GM12878 (cell line): ENCODE measurements at regions not wholly inside any gene's neighbourhood (a gene's known extent, or its start where the extent isn't known, plus 50 kb on each side); places are given as distances from the start of the nearest gene placed in this dataset.

Experiments used
- ATAC-seq: fragments of 200-7000 bp; cut with Tn5 transposase; 3 replicates; pipeline ENCODE4 v1.9.1; 2020; ENCODE audit warnings: mild to moderate bottlenecking, moderate library complexity
- BruUV-seq: library from RNA; stranded (reverse); fragments of 400-500 nt; replicated peaks from 2 replicates; lab custom pipeline; 2021; lab: Mats Ljungman, UMichigan
- CTCF ChIA-PET: fragments of 300-600 bp; sonication (Branson Sonifier 250); formaldehyde crosslinking; extraction: SDS; loops from one replicate; lab custom pipeline; 2021; ENCODE audit warnings: inconsistent platforms; lab: Yijun Ruan, JAX
- POLR2A ChIA-PET: fragments of 350-600 bp; formaldehyde crosslinking; extraction: SDS; loops from one replicate; lab custom pipeline; 2021; ENCODE audit warnings: inconsistent platforms; lab: Charles Lee
- RAD21 ChIA-PET: fragments of 300-600 bp; sonication (Branson Sonifier 250); formaldehyde crosslinking; loops from one replicate; lab custom pipeline; 2023; ENCODE audit warnings: antibody characterized with exemption; ENCODE audit not compliant: unreplicated experiment; lab: Charles Lee
- SMC1A ChIA-PET: fragments of 300-600 bp; sonication (Branson Sonifier 250); formaldehyde crosslinking; loops from one replicate; lab custom pipeline; 2023; ENCODE audit not compliant: unreplicated experiment, uncharacterized antibody; lab: Charles Lee
- DNase-seq: peaks from one replicate; pipeline ENCODE4 v3.0.0-alpha.2; 2011; ENCODE audit warnings: low read depth, low spot score
- FAIRE-seq: peaks from 3 replicates; lab custom pipeline; 2011; peaks lifted over from hg19 to GRCh38; lab: Jason Lieb, UNC
- H2AFZ ChIP-seq: 2 replicates; pipeline ENCODE4 v1.6.0; 2011; ENCODE audit warnings: low read depth, low read length, control low read depth; ENCODE audit not compliant: control insufficient read depth
- H3K27ac ChIP-seq: 2 replicates; pipeline ENCODE4 v1.5.1; 2011; ENCODE audit warnings: control low read depth; ENCODE audit not compliant: control insufficient read depth, insufficient read depth
- H3K27me3 ChIP-seq, 2 experiments: replicated peaks in 1 of 2; 2 replicates each; pipeline versions ENCODE4 v1.6.0 to v1.6.1; 2011; ENCODE audit warnings: low read length in 1 of 2; ENCODE audit not compliant: control insufficient read depth in 2 of 2, insufficient read depth in 2 of 2
- H3K36me3 ChIP-seq, 2 experiments: 2 replicates each; pipeline ENCODE4 v1.5.1; 2011; ENCODE audit warnings: low read length in 1 of 2; ENCODE audit not compliant: control insufficient read depth in 2 of 2, insufficient read depth in 2 of 2
- H3K4me1 ChIP-seq: 2 replicates; pipeline ENCODE4 v1.6.1; 2011; ENCODE audit warnings: mild to moderate bottlenecking, low read length, moderate library complexity, mixed read lengths; ENCODE audit not compliant: control insufficient read depth, insufficient read depth
- H3K4me2 ChIP-seq: 2 replicates; pipeline ENCODE4 v1.6.0; 2011; ENCODE audit warnings: control low read depth; ENCODE audit not compliant: control insufficient read depth, insufficient read depth
- H3K4me3 ChIP-seq: fragments of 200-600 bp; sonication (generic); 2 replicates; pipeline ENCODE4 v1.5.1; 2016
- H3K79me2 ChIP-seq: 2 replicates; pipeline ENCODE4 v1.6.0; 2011; ENCODE audit warnings: low read length; ENCODE audit not compliant: control insufficient read depth, insufficient read depth
- H3K9ac ChIP-seq: 2 replicates; pipeline ENCODE4 v1.8.0; 2011; ENCODE audit warnings: low read length, control low read depth, mixed read lengths; ENCODE audit not compliant: control insufficient read depth, insufficient read depth
- H3K9me3 ChIP-seq: replicated peaks from 3 replicates; pipeline ENCODE4 v1.5.1; 2011; ENCODE audit warnings: mild to moderate bottlenecking, low read length; ENCODE audit not compliant: control insufficient read depth, insufficient read depth
- H4K20me1 ChIP-seq: 2 replicates; pipeline ENCODE4 v1.6.0; 2011; ENCODE audit not compliant: control insufficient read depth, insufficient read depth
- ASH2L ChIP-seq: fragments of 300-600, 200-600 bp; sonication (generic); IDR thresholded peaks from 2 replicates; pipeline ENCODE4 v1.6.1; 2017; ENCODE audit warnings: low read depth, mild to moderate bottlenecking, borderline replicate concordance
- BHLHE40 ChIP-seq, 2 experiments: fragments of 450-650 bp in 1 of 2; IDR thresholded peaks; 2 replicates each; pipeline ENCODE4 v1.6.1; 2011 to 2017; ENCODE audit warnings: low read depth in 2 of 2, borderline replicate concordance in 1 of 2, improper control_type of control experiment in 1 of 2, low read length in 1 of 2, mild to moderate bottlenecking in 1 of 2
- CBX3 ChIP-seq: fragments of 200-600 bp; sonication (generic); IDR thresholded peaks from 2 replicates; pipeline ENCODE4 v1.6.1; 2016; ENCODE audit warnings: low read depth, borderline replicate concordance
- EP300 ChIP-seq, 2 experiments: fragments of 150-350 bp in 1 of 2; IDR thresholded peaks; 2 replicates each; pipeline ENCODE4 v1.6.1; 2011 to 2012; ENCODE audit warnings: low read depth in 2 of 2, low read length in 2 of 2, borderline replicate concordance in 1 of 2, improper control_type of control experiment in 1 of 2, inconsistent platforms in 1 of 2; ENCODE audit not compliant: control insufficient read depth in 1 of 2
- JUNB ChIP-seq: IDR thresholded peaks from 2 replicates; pipeline ENCODE4 v1.6.1; 2016; ENCODE audit warnings: antibody characterized with exemption, mild to moderate bottlenecking
- MYC ChIP-seq: IDR thresholded peaks from 2 replicates; pipeline ENCODE4 v1.6.1; 2011; ENCODE audit warnings: mild to moderate bottlenecking, low read length, moderate library complexity, inconsistent platforms; ENCODE audit not compliant: insufficient read depth, insufficient replicate concordance, insufficient read length, severe bottlenecking
- PAX8 ChIP-seq: fragments of 450-650 bp; IDR thresholded peaks from 2 replicates; pipeline ENCODE4 v1.6.1; 2017; ENCODE audit warnings: mild to moderate bottlenecking, moderate library complexity
- ZNF24 ChIP-seq: fragments of 450-650 bp; IDR thresholded peaks from 2 replicates; pipeline ENCODE4 v1.6.1; 2017; ENCODE audit warnings: antibody characterized with exemption, mild to moderate bottlenecking
- ZNF687 ChIP-seq: fragments of 450-650 bp; IDR thresholded peaks from 2 replicates; pipeline ENCODE4 v1.6.1; 2017; ENCODE audit warnings: mild to moderate bottlenecking, moderate library complexity
- WGBS: methylation state at CpG from one replicate; pipeline ENCODE4 v1.1.6; 2016; ENCODE audit warnings: low lambda C conversion rate; ENCODE audit not compliant: insufficient replicate concordance, insufficient coverage; ENCODE audit errors: missing lambda C conversion rate; 5-methylcytosine and 5-hydroxymethylcytosine counted together
- in situ Hi-C: fragments of 300-500 bp; cut with MboI; formaldehyde crosslinking; loops from 9 replicates; pipeline ENCODE4 v1.14.3; 2018; ENCODE audit warnings: mixed read lengths
- intact Hi-C: fragments of 100-400 bp; cut with micrococcal nuclease; formaldehyde crosslinking; loops from one replicate; pipeline ENCODE4 v1.14.2; 2022; ENCODE audit not compliant: unreplicated experiment
- TF ChIP-seq, protein P1 (sequence below): fragments of 450-650 bp; IDR thresholded peaks from 2 replicates; pipeline ENCODE4 v1.6.1; 2017; ENCODE audit warnings: mild to moderate bottlenecking, moderate library complexity

GRCh38 chr6:84975316-84975715 is 210.9 kb upstream of the TBX18 start:
- no peaks in the 10 kb centered on the region for H3K36me3 ChIP-seq
- 0% methylated on average over 1 of the region's 1 CpG for WGBS
- FAIRE-seq (no peak), ATAC-seq (no peak), DNase-seq (no peak)
- no peak overlapping the region for H3K9ac ChIP-seq
- H3K27me3 ChIP-seq, result no peaks in the 10 kb centered on the region
- TF ChIP-seq, protein P1, sequence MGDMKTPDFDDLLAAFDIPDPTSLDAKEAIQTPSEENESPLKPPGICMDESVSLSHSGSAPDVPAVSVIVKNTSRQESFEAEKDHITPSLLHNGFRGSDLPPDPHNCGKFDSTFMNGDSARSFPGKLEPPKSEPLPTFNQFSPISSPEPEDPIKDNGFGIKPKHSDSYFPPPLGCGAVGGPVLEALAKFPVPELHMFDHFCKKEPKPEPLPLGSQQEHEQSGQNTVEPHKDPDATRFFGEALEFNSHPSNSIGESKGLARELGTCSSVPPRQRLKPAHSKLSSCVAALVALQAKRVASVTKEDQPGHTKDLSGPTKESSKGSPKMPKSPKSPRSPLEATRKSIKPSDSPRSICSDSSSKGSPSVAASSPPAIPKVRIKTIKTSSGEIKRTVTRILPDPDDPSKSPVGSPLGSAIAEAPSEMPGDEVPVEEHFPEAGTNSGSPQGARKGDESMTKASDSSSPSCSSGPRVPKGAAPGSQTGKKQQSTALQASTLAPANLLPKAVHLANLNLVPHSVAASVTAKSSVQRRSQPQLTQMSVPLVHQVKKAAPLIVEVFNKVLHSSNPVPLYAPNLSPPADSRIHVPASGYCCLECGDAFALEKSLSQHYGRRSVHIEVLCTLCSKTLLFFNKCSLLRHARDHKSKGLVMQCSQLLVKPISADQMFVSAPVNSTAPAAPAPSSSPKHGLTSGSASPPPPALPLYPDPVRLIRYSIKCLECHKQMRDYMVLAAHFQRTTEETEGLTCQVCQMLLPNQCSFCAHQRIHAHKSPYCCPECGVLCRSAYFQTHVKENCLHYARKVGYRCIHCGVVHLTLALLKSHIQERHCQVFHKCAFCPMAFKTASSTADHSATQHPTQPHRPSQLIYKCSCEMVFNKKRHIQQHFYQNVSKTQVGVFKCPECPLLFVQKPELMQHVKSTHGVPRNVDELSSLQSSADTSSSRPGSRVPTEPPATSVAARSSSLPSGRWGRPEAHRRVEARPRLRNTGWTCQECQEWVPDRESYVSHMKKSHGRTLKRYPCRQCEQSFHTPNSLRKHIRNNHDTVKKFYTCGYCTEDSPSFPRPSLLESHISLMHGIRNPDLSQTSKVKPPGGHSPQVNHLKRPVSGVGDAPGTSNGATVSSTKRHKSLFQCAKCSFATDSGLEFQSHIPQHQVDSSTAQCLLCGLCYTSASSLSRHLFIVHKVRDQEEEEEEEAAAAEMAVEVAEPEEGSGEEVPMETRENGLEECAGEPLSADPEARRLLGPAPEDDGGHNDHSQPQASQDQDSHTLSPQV, result no peak
- TF ChIP-seq ASH2L, result no peak
- TF ChIP-seq CBX3, result no peak
- TF ChIP-seq BHLHE40 (IDR thresholded peaks at IDR 0.05; ENCODE audit: borderline replicate concordance in 1 of 2, low read depth in 2 of 2, low read length in 1 of 2), result no peak
- TF ChIP-seq JUNB, result no peak
- TF ChIP-seq ZNF24, result no peak
- TF ChIP-seq EP300 (IDR thresholded peaks at IDR 0.05; ENCODE audit: borderline replicate concordance in 1 of 2, control insufficient read depth in 1 of 2, low read depth in 2 of 2, low read length in 2 of 2), result no peak
- no peak for TF ChIP-seq ZNF687
- TF ChIP-seq MYC, result no peak
- TF ChIP-seq PAX8, result no peak
- H3K79me2 ChIP-seq, result no peaks in the 10 kb centered on the region
- H3K27ac ChIP-seq, result no peak overlapping the region
- POLR2A ChIA-PET, result no interaction called here
- RAD21 ChIA-PET, result no interaction called here
- intact Hi-C loops (no loop called here), in situ Hi-C loops (no loop called here)
- no TSS peak for BruUV-seq
- no peak overlapping the region for H3K4me3 ChIP-seq
- H2AFZ ChIP-seq, result no peak overlapping the region
- CTCF ChIA-PET, result no interaction called here
- no peaks in the 10 kb centered on the region for H3K9me3 ChIP-seq
- H3K4me2 ChIP-seq, result no peak overlapping the region
- H3K4me1 ChIP-seq, result no peaks in the 10 kb centered on the region
- no peaks in the 10 kb centered on the region for H4K20me1 ChIP-seq
- SMC1A ChIA-PET, result no interaction called here
